ENCODE measurements at regions not wholly inside any gene's neighbourhood (a gene's known extent, or its start where the extent isn't known, plus 50 kb on each side); places are given as distances from the start of the nearest gene placed in this dataset.

DNA sequence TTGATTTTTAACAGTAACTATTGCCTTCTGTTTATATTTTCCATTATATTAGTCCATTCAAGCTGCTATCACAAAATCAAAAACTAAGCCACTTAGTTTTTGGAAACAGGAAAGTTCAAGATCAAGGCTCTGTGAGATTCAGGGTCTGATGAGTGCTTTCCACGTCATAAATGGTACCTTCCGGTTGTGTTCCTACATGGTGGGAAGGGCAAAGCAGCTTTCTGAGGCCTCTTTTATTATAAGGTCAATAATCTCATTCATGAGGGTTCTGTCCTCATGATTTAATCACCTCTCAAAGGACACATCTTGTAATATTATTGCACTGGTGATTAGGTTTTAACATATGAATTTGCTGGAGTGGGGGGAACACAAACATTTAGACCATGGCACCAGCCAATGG, 152.0 kb downstream of the VGLL3 start:
- no peak for TF ChIP-seq CTCF (IDR thresholded peaks at IDR 0.05)

GRCh38 chr3:86837871-86838270, 153.1 kb downstream of the VGLL3 start:
- no peak for TF ChIP-seq CTCF (IDR thresholded peaks at IDR 0.05)

DNA sequence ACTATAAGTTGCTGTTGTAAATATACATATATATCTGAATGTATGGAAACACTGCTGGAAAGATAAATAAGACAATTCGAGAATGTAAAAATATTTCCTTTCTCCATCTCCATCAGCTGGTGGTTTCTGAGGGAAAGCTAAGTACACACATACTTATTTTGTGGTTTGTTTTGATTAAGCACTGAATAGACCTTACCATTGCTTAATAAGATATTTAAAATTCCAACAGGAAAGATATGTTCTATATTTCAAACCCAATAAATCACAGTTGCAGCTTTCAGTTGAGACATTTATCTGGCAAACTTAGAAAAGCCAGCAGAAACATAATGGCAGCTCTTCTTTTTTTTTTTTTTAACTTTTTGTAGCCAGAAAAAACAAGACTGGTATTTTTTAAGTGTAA, 160.4 kb downstream of the VGLL3 start:
- no peak for TF ChIP-seq CTCF (IDR thresholded peaks at IDR 0.05)

DNA sequence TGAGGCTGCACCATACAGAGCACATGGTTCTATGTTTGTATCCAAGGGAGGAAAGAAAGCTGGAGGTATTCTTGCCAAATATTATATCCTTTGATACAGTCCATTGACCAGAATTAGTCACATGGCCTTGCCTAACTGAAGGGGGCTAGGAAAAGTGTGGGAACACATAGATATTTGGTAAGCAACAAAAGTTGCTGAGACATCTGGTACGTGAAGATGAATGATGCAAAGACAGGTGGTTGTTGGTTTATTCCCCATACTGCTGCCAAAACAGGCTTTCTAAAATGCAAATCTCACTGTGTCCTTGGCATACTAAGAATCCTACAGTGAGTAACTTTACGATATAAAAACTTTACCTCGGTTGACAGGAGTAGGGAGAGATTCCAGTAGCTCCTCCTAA, 162.2 kb downstream of the VGLL3 start:
- no peak for TF ChIP-seq CTCF (IDR thresholded peaks at IDR 0.05)

DNA sequence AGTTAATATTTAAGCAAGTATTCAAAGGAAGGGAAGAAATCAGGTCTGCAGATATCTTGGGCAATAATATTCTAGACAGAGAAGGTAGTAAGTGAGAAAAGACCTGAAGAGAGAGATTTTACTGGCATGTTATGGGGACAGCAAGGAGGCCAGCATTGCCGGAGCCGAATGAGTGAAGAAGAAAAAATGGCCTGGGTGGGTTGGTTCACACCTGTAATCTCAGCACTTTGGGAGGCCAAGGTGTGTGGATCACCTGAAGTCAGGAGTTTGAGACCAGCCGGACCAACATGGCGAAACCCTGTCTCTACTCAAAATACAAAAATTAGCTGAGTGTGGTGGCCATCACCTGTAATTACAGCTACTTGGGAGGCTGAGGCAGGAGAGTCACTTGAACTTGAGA, 164.7 kb downstream of the VGLL3 start:
- TF ChIP-seq CTCF (IDR thresholded peaks at IDR 0.05), result no peak

- no peak for TF ChIP-seq CTCF (IDR thresholded peaks at IDR 0.05)
Measured at GRCh38 chr3:86815880-86816279, 175.1 kb downstream of the VGLL3 start.

DNA sequence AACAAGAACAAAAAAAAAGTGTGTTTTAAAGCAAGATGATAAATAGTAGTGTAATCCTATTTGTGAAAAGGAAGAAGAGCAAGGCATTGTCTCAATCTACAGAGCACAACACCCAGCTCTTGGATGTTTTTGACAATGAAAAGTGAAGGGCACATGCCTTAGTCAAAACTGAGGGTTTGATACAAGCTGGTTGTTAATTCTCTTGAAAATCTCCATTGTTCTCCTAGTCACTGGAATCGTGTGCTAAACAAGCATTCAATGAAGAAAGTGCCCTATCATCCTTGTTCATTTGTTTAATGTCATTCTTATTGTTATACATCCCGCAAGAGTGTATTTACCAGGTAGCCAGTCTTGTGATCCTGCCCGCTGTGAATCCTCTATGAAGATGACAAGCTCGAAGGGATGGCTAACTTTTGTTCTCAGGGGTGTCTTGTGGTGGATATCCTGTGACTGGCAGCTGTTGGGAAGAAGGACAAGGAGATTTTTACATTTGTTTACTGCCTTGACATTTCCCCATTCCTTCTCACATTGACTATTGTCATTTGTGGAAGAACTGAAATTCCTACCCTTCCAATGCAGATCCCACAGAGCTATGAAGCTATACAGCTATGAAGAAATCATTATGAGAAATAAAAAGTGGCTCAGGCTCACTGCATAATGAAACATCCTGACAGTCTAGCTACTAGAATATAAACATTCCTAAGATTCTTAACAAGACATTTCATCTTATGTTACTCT, 175.9 kb downstream of the VGLL3 start:
- TF ChIP-seq CTCF (IDR thresholded peaks at IDR 0.05), result no peak

- TF ChIP-seq CTCF (IDR thresholded peaks at IDR 0.05), result no peak
Measured at GRCh38 chr3:86814321-86814720, 176.6 kb downstream of the VGLL3 start.

Measured in LNCAP (cell line).